Retina (tissue), 1 donor: ENCODE measurements at regions not wholly inside any gene's neighbourhood (a gene's known extent, or its start where the extent isn't known, plus 50 kb on each side); places are given as distances from the start of the nearest gene placed in this dataset.

ENCODE experiments used
- DNase-seq: peaks from one replicate; pipeline ENCODE4 v3.0.0-alpha.2; 2016

DNA sequence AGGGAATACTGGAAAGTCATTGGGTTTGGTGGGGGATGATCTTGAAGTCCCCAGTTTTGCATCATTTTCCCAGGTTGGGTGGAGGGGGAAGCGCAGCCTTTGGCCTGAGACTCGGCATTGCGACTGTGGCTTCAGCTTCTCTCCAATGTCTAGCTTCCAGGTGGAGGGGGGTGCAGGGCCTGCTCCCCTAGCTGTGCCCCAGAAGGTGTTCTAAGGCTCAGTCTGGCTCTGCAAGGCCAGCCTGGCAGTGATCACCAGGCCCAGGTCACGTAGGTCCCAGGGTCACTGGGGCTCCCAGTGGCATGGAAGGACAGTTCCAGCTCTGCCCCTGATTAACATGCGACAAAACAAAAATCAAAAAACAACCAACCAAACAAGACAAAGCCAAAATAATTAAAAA, 56.9 kb upstream of the HAAO start:
- no peak for DNase-seq

DNA sequence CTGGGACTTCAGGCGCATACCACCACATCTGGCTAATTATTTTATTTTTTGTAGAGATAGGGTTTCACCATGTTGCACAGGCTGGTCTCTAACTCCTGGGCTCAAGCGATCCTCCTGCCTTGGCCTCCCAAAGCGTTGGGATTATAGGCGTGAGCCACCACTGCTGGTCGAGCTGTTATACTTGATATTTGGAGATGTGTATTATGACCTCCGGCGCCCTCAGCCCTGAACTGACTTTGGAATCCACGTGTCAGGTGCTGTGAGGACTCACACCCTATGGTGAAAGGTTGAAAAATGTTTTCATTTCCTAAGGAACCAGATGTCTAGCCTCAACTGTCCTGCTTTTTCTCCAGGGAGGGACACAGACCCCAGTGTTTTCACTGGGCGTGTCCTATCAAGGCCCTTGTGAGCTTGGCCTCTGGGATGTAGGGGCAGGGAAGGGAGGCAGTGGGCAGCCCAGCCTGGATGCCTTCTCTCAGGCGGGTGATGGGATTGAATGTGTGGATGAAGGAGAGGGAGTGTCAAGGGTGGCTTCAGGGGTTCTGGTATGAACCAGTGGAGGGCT, 56.4 kb upstream of the HAAO start:
- no peak for DNase-seq

DNA sequence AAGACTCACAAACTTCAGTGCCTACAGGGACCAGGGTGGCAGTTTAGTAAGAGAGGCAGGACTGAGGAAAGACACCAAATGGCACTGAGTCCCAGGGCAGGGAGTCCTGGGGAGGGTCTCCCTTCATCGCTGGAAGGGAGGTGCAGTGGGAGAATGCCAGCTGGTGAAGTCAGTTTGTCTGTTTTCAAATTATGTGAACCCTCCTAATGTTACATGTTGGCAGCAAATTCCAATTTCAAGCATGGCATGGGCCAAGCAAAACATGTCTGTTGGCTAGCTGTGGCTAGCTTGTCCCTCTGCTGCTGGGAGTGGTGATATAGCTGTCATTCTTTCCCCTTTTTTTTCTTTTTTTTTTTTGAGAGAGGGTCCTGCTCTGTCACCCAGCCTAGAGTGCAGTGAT, 55.9 kb upstream of the HAAO start:
- no peak for DNase-seq

DNA sequence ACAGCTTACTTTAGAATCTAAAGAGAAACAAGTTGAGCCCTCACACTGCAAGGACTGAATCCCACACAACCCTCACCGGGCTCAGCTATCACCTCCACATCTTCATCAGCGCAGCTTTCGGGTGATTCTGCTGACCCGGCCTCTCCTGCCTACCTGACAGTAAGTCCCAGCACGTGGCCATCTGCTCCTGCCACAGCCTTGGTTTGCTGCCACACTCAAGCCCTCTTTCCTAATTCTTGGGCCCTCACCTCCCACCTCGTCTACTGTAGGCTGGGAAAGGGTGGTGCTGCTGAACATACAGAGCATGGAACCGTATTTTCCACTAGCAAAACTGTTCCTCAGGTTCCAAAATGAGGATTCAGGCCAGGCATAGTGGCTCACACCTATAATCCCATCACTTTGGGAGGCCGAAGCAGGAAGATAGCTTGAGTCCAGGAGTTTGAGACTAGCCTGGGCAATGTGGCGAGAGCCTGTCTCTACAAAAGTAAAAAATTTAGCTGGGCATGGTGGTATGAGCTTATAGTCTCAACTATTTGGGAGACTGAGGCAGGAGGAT, 55.3 kb upstream of the HAAO start:
- DNase-seq: no peak

DNA sequence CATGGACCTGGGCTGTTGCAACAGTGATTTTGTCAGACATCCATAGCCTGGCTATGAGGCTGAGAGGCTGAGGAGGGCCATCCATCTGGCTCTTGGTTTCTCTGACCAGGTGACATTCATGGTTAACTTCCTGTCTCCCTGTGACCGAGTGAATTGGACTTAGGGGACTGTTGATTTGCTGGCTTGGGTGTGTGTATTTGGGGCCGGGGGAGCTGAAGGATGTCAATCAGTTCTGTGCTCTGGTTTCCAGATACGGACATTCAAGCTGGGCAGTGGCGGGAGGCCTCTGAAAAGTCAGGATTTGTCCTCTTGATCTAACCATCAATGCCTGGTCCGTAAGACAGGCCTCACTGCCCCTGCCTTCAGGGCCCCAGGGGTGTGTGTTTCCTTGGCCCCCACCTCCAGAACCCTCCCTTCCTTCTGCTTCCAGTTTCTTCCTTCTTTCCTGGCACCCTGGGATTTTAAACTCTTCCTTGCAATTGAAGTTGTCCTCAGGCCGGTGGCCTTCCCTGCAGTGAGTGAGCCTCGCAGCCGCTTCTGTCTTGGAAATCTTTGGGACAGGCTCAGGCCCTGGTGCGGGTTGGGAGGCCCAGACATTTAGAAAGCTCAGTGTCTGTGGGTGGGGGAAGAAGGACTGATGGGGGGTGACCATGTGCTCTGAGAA, 54.7 kb upstream of the HAAO start:
- no peak for DNase-seq

DNA sequence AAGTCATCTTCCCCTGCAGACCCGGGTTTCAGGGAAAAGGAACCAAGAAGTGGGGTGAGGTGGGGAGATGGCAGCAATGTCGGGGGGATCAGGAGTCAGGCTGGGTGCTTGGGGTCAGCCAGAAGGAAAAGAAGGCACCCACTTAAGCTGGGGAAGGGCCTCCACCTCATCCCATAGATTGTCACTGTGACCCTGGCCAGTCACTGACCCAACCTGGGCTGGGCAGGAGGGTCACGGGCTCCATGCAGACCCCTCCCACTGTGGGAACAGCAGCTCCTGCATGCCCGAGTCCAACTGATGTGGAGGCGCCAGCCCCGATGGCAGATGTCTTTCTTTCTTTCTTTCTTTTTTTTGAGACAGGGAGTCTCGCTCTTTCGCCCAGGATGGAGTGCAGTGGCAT, 53.6 kb upstream of the HAAO start:
- DNase-seq: no peak

DNA sequence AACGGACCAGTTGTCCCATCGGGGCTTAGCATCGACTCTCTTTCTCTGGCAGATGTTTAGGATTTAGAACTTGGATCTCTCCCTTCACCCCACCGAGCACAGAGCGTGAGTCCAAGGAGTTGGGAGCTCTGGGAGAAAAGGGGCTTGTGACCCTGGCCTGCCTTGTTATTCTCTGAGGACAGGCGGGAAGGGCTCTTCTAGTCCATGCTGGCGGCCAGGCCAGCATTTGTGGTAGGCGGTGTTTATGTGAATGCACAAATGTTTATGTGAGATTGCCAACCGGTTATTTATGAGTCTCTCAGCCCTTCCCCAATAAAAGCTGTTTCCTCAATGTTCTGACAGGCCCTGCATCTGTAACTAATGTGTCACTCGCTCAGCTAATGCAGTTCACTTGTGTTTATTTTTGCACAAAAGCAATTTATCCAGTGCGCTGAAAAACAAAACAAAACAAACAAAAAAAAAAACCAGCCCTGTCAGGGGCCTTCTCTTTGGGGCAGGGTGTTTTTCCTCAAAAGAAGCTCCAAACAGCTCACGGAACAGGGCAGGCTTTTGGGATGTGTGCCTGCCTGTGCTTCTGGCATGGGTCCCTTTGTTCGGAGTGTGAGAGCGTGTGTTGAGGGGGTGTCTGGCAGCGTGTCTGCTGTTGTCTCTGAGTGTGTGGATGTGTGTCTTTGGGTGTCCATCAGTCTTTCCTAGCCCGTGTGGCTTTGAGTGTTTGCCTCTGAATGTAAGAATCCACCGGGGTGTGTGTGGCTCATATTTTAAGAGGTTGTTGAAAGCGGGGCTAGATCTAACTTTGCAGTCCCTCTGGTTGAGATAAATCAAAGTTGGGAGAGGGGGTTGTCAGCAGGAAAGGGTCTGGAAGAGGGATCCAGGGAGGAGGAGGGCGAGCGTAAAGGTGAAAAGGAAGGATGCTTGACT, 52.8 kb upstream of the HAAO start:
- DNase-seq: no peak

DNA sequence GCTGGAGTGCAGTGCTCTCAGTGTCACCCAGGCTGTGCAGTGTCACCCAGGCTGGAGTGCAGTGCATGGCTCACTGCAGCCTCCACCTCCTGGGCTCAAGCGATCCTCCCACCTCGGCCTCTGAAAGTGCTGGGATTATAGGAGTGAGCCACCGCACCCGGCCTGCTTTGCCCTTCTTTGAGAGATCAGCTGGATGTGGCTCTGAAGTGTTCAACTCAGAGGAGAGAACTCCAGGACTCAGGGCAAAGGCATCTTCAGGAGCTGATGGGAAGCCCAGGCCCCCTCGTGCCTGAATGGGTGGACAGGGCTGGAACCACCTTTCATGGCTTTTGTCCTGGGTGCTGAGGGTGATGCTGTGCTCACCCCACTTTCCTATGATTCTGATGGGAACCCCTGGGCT, 52.0 kb upstream of the HAAO start:
- no peak for DNase-seq

DNA sequence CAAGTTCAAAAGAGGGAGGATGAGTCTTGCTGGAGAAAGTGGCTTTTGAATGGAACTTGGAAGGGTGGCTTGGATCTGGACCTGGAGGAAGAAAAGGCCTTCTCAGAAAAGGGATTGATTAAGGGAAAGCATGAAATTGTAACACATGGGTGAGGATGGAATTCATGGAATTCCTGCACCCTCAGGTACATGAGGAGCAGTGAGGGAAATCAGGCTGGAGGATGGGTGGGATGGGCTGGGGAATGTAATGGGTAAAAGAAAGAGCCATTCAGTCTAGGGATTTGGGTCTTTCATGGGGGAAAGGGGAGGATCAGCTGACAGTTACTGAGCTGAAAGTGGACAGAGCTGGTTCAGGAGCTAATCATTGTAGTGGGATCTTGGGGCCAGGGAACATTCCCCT, 51.2 kb upstream of the HAAO start:
- no peak for DNase-seq

DNA sequence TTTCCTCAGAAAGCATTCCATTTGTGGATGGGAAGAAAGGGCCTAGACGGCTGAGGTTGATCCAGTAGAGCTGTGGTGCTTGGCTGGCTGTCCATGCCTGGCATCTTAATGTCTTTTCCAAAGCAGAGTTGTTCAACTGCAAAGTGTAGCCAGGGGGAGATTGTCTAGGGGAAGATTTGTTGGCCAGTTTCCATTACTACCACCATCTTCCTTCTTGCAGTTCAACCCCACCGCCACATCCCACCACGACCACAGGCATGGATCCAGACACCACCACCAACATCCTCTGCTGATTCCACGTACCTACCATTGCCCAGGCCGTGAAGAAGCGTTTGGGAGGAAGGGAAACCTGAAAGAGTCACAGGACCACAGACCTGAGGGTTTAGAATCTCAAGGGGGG, 50.7 kb upstream of the HAAO start:
- DNase-seq: no peak

DNA sequence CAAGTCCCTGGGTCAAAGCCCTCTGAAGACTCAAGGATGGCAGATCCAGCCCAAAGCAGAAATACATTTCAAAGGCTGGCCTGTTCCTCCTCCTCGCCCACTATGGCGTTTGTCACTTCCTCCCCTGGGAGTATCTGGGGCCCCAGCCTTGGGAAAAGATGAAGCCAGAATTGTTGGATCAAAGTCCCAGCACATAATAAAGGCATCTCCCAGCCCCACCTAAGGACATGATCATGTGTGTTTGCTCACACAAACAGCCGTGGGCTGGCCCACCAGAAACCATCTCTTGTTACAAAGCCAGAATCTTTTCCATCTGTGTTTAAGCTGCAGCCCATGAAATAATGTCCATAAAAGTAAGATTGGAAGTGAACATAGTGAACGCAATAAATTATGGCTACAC, 50.1 kb upstream of the HAAO start:
- no peak for DNase-seq
